Activated naive CD4-positive, alpha-beta T cell treated with Interleukin-2 at 50 U/mL for 16 hours (primary cell): ENCODE measurements at regions not wholly inside any gene's neighbourhood (a gene's known extent, or its start where the extent isn't known, plus 50 kb on each side); places are given as distances from the start of the nearest gene placed in this dataset.

ENCODE experiments used
- DNase-seq: peaks from one replicate; pipeline ENCODE4 v3.0.0-alpha.2; 2020

- no peak for DNase-seq
Measured at GRCh38 chr13:42658019-42658418, 84.1 kb downstream of the TNFSF11 start.

GRCh38 chr13:42660333-42660965 lies 86.5 kb downstream of the TNFSF11 start:
- no peak for DNase-seq

- DNase-seq = no peak
Measured at GRCh38 chr13:42667638-42668037, 93.7 kb downstream of the TNFSF11 start.

GRCh38 chr13:42671502-42671901 lies 97.5 kb downstream of the TNFSF11 start:
- DNase-seq = no peak

GRCh38 chr13:42673677-42674076 lies 99.7 kb downstream of the TNFSF11 start:
- DNase-seq = no peak

- no peak for DNase-seq
Measured at GRCh38 chr13:42680748-42681147, 100.6 kb upstream of the FAM216B start.

GRCh38 chr13:42681326-42682100 lies 99.9 kb upstream of the FAM216B start:
- DNase-seq = no peak

GRCh38 chr13:42684226-42684625 lies 97.2 kb upstream of the FAM216B start:
- no peak for DNase-seq

- DNase-seq = no peak
Measured at GRCh38 chr13:42685751-42686150, 95.6 kb upstream of the FAM216B start.

GRCh38 chr13:42686165-42686564 lies 95.2 kb upstream of the FAM216B start:
- no peak for DNase-seq

GRCh38 chr13:42688821-42689220 lies 92.6 kb upstream of the FAM216B start:
- DNase-seq = no peak

- no peak for DNase-seq
Measured at GRCh38 chr13:42696191-42696590, 85.2 kb upstream of the FAM216B start.

- DNase-seq = no peak
Measured at GRCh38 chr13:42699912-42700311, 81.5 kb upstream of the FAM216B start.

GRCh38 chr13:42702716-42703115 lies 78.7 kb upstream of the FAM216B start:
- no peak for DNase-seq

GRCh38 chr13:42703740-42704139 lies 77.6 kb upstream of the FAM216B start:
- DNase-seq = no peak

- DNase-seq = no peak
Measured at GRCh38 chr13:42706286-42706685, 75.1 kb upstream of the FAM216B start.

GRCh38 chr13:42707048-42707447 lies 74.3 kb upstream of the FAM216B start:
- no peak for DNase-seq

- no peak for DNase-seq
Measured at GRCh38 chr13:42707586-42707985, 73.8 kb upstream of the FAM216B start.

- DNase-seq = no peak
Measured at GRCh38 chr13:42708391-42708790, 73.0 kb upstream of the FAM216B start.

- no peak for DNase-seq
Measured at GRCh38 chr13:42709276-42709675, 72.1 kb upstream of the FAM216B start.

GRCh38 chr13:42715909-42716308 lies 65.5 kb upstream of the FAM216B start:
- DNase-seq = no peak

- no peak for DNase-seq
Measured at GRCh38 chr13:42717176-42717575, 64.2 kb upstream of the FAM216B start.

GRCh38 chr13:42720113-42720857 lies 61.1 kb upstream of the FAM216B start:
- peak; percentile 38 for DNase-seq

GRCh38 chr13:42720858-42721219 lies 60.5 kb upstream of the FAM216B start:
- no peak for DNase-seq
